IPS-NIHi11 (cell line): ENCODE measurements at regions not wholly inside any gene's neighbourhood (a gene's known extent, or its start where the extent isn't known, plus 50 kb on each side); places are given as distances from the start of the nearest gene placed in this dataset.
"Not testable (repeated sequence)": the region's sequence is repeated elsewhere in the genome, so short reads cannot be mapped to it uniquely, and the experiment has no call there.

ENCODE experiments used
- DNase-seq: peaks from one replicate; pipeline ENCODE4 v3.0.0; 2012; ENCODE audit warnings: mixed read lengths, low spot score

GRCh38 chr11:129637983-129638776 lies 177.5 kb upstream of the TMEM45B start:
- DNase-seq: no peak

GRCh38 chr11:129639300-129639699 lies 176.3 kb upstream of the TMEM45B start:
- DNase-seq: no peak

- no peak for DNase-seq
Observed at GRCh38 chr11:129640671-129641070, 175.0 kb upstream of the TMEM45B start.

- no peak for DNase-seq
Observed at GRCh38 chr11:129643031-129643721, 172.5 kb upstream of the TMEM45B start.

GRCh38 chr11:129644326-129644725 lies 171.3 kb upstream of the TMEM45B start:
- DNase-seq: no peak

- DNase-seq: no peak
Observed at GRCh38 chr11:129645943-129646342, 169.7 kb upstream of the TMEM45B start.

GRCh38 chr11:129650044-129650443 lies 165.6 kb upstream of the TMEM45B start:
- DNase-seq: not testable (repeated sequence)

- no peak for DNase-seq
Observed at GRCh38 chr11:129652835-129653234, 162.8 kb upstream of the TMEM45B start.

GRCh38 chr11:129655247-129655832 lies 160.3 kb upstream of the TMEM45B start:
- no peak for DNase-seq

GRCh38 chr11:129657866-129658525 lies 157.7 kb upstream of the TMEM45B start:
- DNase-seq: no peak

- peak; percentile 17 for DNase-seq
Observed at GRCh38 chr11:129658526-129658867, 157.2 kb upstream of the TMEM45B start.

- no peak for DNase-seq
Observed at GRCh38 chr11:129680907-129681306, 134.7 kb upstream of the TMEM45B start.

- no peak for DNase-seq
Observed at GRCh38 chr11:129681344-129682114, 134.1 kb upstream of the TMEM45B start.

GRCh38 chr11:129686269-129686668 lies 129.4 kb upstream of the TMEM45B start:
- DNase-seq: no peak

- DNase-seq: no peak
Observed at GRCh38 chr11:129691142-129691541, 124.5 kb upstream of the TMEM45B start.

GRCh38 chr11:129694538-129694937 lies 121.1 kb upstream of the TMEM45B start:
- DNase-seq: no peak

- DNase-seq: no peak
Observed at GRCh38 chr11:129694966-129695365, 120.7 kb upstream of the TMEM45B start.

GRCh38 chr11:129695571-129696308 lies 119.9 kb upstream of the TMEM45B start:
- peak; percentile 82 for DNase-seq

- no peak for DNase-seq
Observed at GRCh38 chr11:129696309-129696989, 119.2 kb upstream of the TMEM45B start.

- DNase-seq: no peak
Observed at GRCh38 chr11:129698212-129698611, 117.4 kb upstream of the TMEM45B start.
